ENCODE measurements at regions not wholly inside any gene's neighbourhood (a gene's known extent, or its start where the extent isn't known, plus 50 kb on each side); places are given as distances from the start of the nearest gene placed in this dataset.

DNA sequence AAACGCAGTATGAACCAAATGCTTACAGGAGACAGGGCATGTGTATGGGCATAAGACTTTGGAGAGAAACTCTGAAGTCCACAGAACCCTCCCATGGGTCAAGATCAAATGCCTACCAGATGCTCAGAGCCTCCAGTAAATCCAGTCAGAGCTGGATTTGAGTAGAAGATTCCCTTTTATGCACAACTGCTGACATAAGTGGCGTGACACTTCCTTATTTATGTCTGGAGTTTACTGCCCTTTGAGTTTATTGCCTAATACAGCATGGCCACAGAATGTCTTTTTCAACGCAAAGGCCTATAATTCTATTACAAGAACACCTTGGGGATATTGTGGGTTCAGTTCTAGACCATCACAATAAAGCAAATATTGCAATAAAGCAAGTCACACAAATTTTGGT, 220.0 kb upstream of the FOXQ1 start:
- H3K4me3 ChIP-seq (ENCODE audit: control insufficient read depth in 1 of 2, extremely low read depth in 1 of 2, low read length in 1 of 2) = no peak overlapping the region
- POLR2A ChIA-PET = no interaction called here
- peaks cover 0 to 10% of the 10 kb centered on the region in 2 experiments for H3K27me3 ChIP-seq (replicated peaks in 1 of 2; ENCODE audit: control insufficient read depth in 2 of 2, extremely low read depth in 1 of 2, insufficient read depth in 2 of 2, low read length in 1 of 2)
- no peak for DNase-seq
- Mint-ChIP-seq H3K9me3 (peaks cover 3 to 5% (median 4%) of the 10 kb centered on the region in 3 donors), H3K27me3 (peaks cover 16 to 20% of the 10 kb centered on the region in 2 donors), H3K4me3 (no peak overlapping the region), H3K4me1 (no peaks in the 10 kb centered on the region), H3K27ac (no peak overlapping the region), H3K36me3 (no peaks in the 10 kb centered on the region)
- CTCF ChIA-PET = no interaction called here
- H3K27ac ChIP-seq (ENCODE audit: low read length) = no peak overlapping the region
- ATAC-seq (replicated peaks in 1 of 4) = no peak
- no peaks in the 10 kb centered on the region for H3K4me1 ChIP-seq (ENCODE audit: control insufficient read depth in 1 of 2, extremely low read depth in 1 of 2, insufficient read depth in 2 of 2, low read length in 2 of 2)
- H3K36me3 ChIP-seq (ENCODE audit: control insufficient read depth in 2 of 2, extremely low read depth in 1 of 2, insufficient read depth in 1 of 2, low read length in 1 of 2) = no peaks in the 10 kb centered on the region
- WGBS (ENCODE audit: insufficient coverage) = 100% methylated on average over 1 of the region's 3 CpGs
- H3K9me3 ChIP-seq = no peaks in the 10 kb centered on the region

GRCh38 chr6:1089859-1090258, 222.0 kb upstream of the FOXQ1 start:
- Histone ChIP-seq H3K4me3 (ENCODE audit: control insufficient read depth in 1 of 2, extremely low read depth in 1 of 2, low read length in 1 of 2) (no peak overlapping the region), H3K36me3 (ENCODE audit: control insufficient read depth in 2 of 2, extremely low read depth in 1 of 2, insufficient read depth in 1 of 2, low read length in 1 of 2) (no peaks in the 10 kb centered on the region), H3K27ac (ENCODE audit: low read length) (no peak overlapping the region), H3K9me3 (no peaks in the 10 kb centered on the region), H3K4me1 (ENCODE audit: control insufficient read depth in 1 of 2, extremely low read depth in 1 of 2, insufficient read depth in 2 of 2, low read length in 2 of 2) (no peaks in the 10 kb centered on the region), H3K27me3 (replicated peaks in 1 of 2; ENCODE audit: control insufficient read depth in 2 of 2, extremely low read depth in 1 of 2, insufficient read depth in 2 of 2, low read length in 1 of 2) (peaks cover 0 to 8% of the 10 kb centered on the region in 2 experiments)
- Mint-ChIP-seq H3K27ac (no peak overlapping the region), H3K9me3 (no peaks in the 10 kb centered on the region), H3K27me3 (peaks cover 16 to 26% of the 10 kb centered on the region in 2 donors), H3K4me3 (no peak overlapping the region), H3K36me3 (no peaks in the 10 kb centered on the region), H3K4me1 (no peaks in the 10 kb centered on the region)
- WGBS (ENCODE audit: insufficient coverage) = no CpG with 5 or more reads among the region's 1 CpG
- no peak for DNase-seq
- ChIA-PET CTCF (no interaction called here), POLR2A (no interaction called here)
- no peak for ATAC-seq (replicated peaks in 1 of 4)

GRCh38 chr6:1088492-1089001, 223.4 kb upstream of the FOXQ1 start:
- WGBS (ENCODE audit: insufficient coverage) = 50% methylated on average over 1 of the region's 5 CpGs
- H3K27me3 ChIP-seq (replicated peaks in 1 of 2; ENCODE audit: control insufficient read depth in 2 of 2, extremely low read depth in 1 of 2, insufficient read depth in 2 of 2, low read length in 1 of 2) = peaks cover 0 to 4% of the 10 kb centered on the region in 2 experiments
- no peak overlapping the region for H3K4me3 ChIP-seq (ENCODE audit: control insufficient read depth in 1 of 2, extremely low read depth in 1 of 2, low read length in 1 of 2)
- H3K9me3 ChIP-seq = no peaks in the 10 kb centered on the region
- H3K4me1 ChIP-seq (ENCODE audit: control insufficient read depth in 1 of 2, extremely low read depth in 1 of 2, insufficient read depth in 2 of 2, low read length in 2 of 2) = no peaks in the 10 kb centered on the region
- no peaks in the 10 kb centered on the region for H3K36me3 ChIP-seq (ENCODE audit: control insufficient read depth in 2 of 2, extremely low read depth in 1 of 2, insufficient read depth in 1 of 2, low read length in 1 of 2)
- ChIA-PET CTCF (no interaction called here), POLR2A (no interaction called here)
- Mint-ChIP-seq H3K27ac (no peak overlapping the region), H3K4me3 (no peak overlapping the region), H3K9me3 (no peaks in the 10 kb centered on the region), H3K4me1 (no peaks in the 10 kb centered on the region), H3K36me3 (no peaks in the 10 kb centered on the region), H3K27me3 (peaks cover 15 to 24% of the 10 kb centered on the region in 2 donors)
- ATAC-seq (replicated peaks in 1 of 4) (no peak), DNase-seq (no peak)
- no peak overlapping the region for H3K27ac ChIP-seq (ENCODE audit: low read length)

DNA sequence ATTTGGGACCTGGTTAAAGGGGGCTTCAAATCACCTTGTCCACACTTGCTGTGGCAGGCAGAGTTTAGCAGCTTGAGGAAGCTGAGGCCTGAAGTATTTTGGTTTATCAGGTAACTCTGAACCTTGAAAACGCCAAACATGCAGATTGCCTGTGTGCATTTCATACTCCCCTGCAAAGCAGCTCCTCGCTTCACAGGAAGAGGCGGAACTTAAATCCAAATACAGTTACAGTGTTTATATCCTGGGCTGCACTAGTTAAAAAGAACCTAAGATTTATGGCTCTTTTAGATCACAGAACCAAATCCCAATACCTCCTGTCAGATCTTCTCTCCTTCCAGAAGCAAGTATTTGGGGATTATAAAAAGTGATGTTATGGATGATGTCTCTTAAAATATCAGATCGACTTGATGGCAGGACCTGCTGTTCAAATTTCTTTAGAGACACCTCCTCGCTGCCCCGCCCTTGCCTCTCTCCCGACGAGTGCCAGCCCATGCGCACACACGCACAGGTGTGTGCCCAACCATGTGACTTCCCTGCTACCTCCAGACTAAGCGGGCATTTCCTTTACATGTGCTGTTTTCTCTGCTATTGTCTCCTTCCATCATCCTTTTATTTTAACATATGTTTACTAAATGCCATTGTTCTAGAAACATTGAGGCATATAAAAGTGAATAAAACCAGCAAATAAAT, 224.6 kb upstream of the FOXQ1 start:
- Histone ChIP-seq H3K4me1 (ENCODE audit: control insufficient read depth in 1 of 2, extremely low read depth in 1 of 2, insufficient read depth in 2 of 2, low read length in 2 of 2) (no peaks in the 10 kb centered on the region), H3K4me3 (ENCODE audit: control insufficient read depth in 1 of 2, extremely low read depth in 1 of 2, low read length in 1 of 2) (no peak overlapping the region), H3K27ac (ENCODE audit: low read length) (no peak overlapping the region), H3K36me3 (ENCODE audit: control insufficient read depth in 2 of 2, extremely low read depth in 1 of 2, insufficient read depth in 1 of 2, low read length in 1 of 2) (no peaks in the 10 kb centered on the region), H3K9me3 (no peaks in the 10 kb centered on the region), H3K27me3 (replicated peaks in 1 of 2; ENCODE audit: control insufficient read depth in 2 of 2, extremely low read depth in 1 of 2, insufficient read depth in 2 of 2, low read length in 1 of 2) (no peaks in the 10 kb centered on the region)
- 50% methylated on average over 8 of the region's 11 CpGs for WGBS (ENCODE audit: insufficient coverage)
- ATAC-seq (replicated peaks in 1 of 4) = no peak
- H3K9me3 Mint-ChIP-seq = no peaks in the 10 kb centered on the region
- H3K27me3 Mint-ChIP-seq = peaks cover 8 to 15% of the 10 kb centered on the region in 2 donors
- ChIA-PET POLR2A (no interaction called here), CTCF (no interaction called here)
- no peaks in the 10 kb centered on the region for H3K4me1 Mint-ChIP-seq
- no peak overlapping the region for H3K27ac Mint-ChIP-seq
- no peak for DNase-seq
- no peaks in the 10 kb centered on the region for H3K36me3 Mint-ChIP-seq
- no peak overlapping the region for H3K4me3 Mint-ChIP-seq

GRCh38 chr6:1086446-1087153, 225.3 kb upstream of the FOXQ1 start:
- Histone ChIP-seq H3K27ac (ENCODE audit: low read length) (no peak overlapping the region), H3K36me3 (ENCODE audit: control insufficient read depth in 2 of 2, extremely low read depth in 1 of 2, insufficient read depth in 1 of 2, low read length in 1 of 2) (no peaks in the 10 kb centered on the region), H3K4me3 (ENCODE audit: control insufficient read depth in 1 of 2, extremely low read depth in 1 of 2, low read length in 1 of 2) (no peak overlapping the region), H3K27me3 (replicated peaks in 1 of 2; ENCODE audit: control insufficient read depth in 2 of 2, extremely low read depth in 1 of 2, insufficient read depth in 2 of 2, low read length in 1 of 2) (no peaks in the 10 kb centered on the region), H3K9me3 (no peaks in the 10 kb centered on the region), H3K4me1 (ENCODE audit: control insufficient read depth in 1 of 2, extremely low read depth in 1 of 2, insufficient read depth in 2 of 2, low read length in 2 of 2) (no peaks in the 10 kb centered on the region)
- H3K36me3 Mint-ChIP-seq = no peaks in the 10 kb centered on the region
- no peak overlapping the region for H3K4me3 Mint-ChIP-seq
- CTCF ChIA-PET = no interaction called here
- WGBS (ENCODE audit: insufficient coverage) = 50% methylated on average over 1 of the region's 10 CpGs
- no peak overlapping the region for H3K27ac Mint-ChIP-seq
- no peaks in the 10 kb centered on the region for H3K9me3 Mint-ChIP-seq
- no peaks in the 10 kb centered on the region for H3K4me1 Mint-ChIP-seq
- no peak for ATAC-seq (replicated peaks in 1 of 4)
- no peak for DNase-seq
- POLR2A ChIA-PET = no interaction called here
- H3K27me3 Mint-ChIP-seq = peaks cover 7 to 18% of the 10 kb centered on the region in 2 donors

DNA sequence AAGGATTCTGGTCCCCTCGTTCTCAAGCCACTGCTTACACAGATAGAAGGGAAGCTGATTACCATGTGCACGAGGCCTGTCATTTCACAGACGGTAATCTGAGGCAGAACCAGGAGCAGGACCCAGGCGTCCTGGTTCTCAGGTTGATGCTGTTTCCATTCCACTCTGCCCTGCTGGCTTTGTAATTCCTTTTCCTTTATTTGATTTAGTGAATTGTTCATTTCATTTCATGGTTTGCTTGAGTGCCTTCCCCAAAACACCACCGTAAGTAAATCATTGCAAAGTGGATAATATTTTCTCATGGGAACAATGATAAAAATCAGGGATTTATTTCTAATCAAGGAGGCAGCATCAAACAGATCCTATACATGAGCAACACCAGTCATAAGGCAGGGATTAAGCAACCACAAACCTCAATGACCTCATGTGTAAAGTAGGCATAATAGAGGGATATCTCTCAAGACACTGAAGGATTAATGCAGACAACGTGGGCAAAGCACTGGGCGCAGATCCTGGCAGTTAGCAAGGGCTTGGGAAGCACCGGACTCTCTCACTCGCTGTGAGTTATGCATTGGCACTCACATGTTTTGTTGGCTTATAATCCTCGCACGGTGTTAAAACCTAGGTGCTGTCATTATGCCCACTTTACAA, 229.5 kb upstream of the FOXQ1 start:
- POLR2A ChIA-PET = no interaction called here
- Mint-ChIP-seq H3K27me3 (peaks cover 0 to 23% of the 10 kb centered on the region in 2 donors), H3K36me3 (no peaks in the 10 kb centered on the region), H3K27ac (no peak overlapping the region), H3K4me3 (no peak overlapping the region), H3K9me3 (no peaks in the 10 kb centered on the region), H3K4me1 (no peaks in the 10 kb centered on the region)
- Histone ChIP-seq H3K9me3 (no peaks in the 10 kb centered on the region), H3K4me1 (ENCODE audit: control insufficient read depth in 1 of 2, extremely low read depth in 1 of 2, insufficient read depth in 2 of 2, low read length in 2 of 2) (no peaks in the 10 kb centered on the region), H3K27ac (ENCODE audit: low read length) (no peak overlapping the region), H3K36me3 (ENCODE audit: control insufficient read depth in 2 of 2, extremely low read depth in 1 of 2, insufficient read depth in 1 of 2, low read length in 1 of 2) (no peaks in the 10 kb centered on the region), H3K27me3 (replicated peaks in 1 of 2; ENCODE audit: control insufficient read depth in 2 of 2, extremely low read depth in 1 of 2, insufficient read depth in 2 of 2, low read length in 1 of 2) (peaks cover 0 to 9% of the 10 kb centered on the region in 2 experiments), H3K4me3 (ENCODE audit: control insufficient read depth in 1 of 2, extremely low read depth in 1 of 2, low read length in 1 of 2) (no peak overlapping the region)
- CTCF ChIA-PET = no interaction called here
- WGBS (ENCODE audit: insufficient coverage) = 76% methylated on average over 10 of the region's 11 CpGs
- ATAC-seq (replicated peaks in 1 of 4) (no peak), DNase-seq (no peak)
